ENCODE measurements at regions not wholly inside any gene's neighbourhood (a gene's known extent, or its start where the extent isn't known, plus 50 kb on each side); places are given as distances from the start of the nearest gene placed in this dataset.

- Histone ChIP-seq H3K27me3 (no peaks in the 10 kb centered on the region), H3K36me3 (no peaks in the 10 kb centered on the region), H3K4me3 (no peak overlapping the region), H3K4me1 (no peaks in the 10 kb centered on the region), H3K9me3 (peaks cover 0 to 4% (median 0%) of the 10 kb centered on the region in 4 donors), H3K27ac (no peak overlapping the region)
- TF ChIP-seq POLR2AphosphoS5 (IDR thresholded peaks at IDR 0.05) (no peak), CTCF (IDR thresholded peaks at IDR 0.05) (no peak), POLR2A (IDR thresholded peaks at IDR 0.05) (no peak), EP300 (IDR thresholded peaks at IDR 0.05) (no peak)
- ATAC-seq (ENCODE audit: low FRiP score in 2 of 2) (no peak), DNase-seq (no peak)
- WGBS, 2 donors = 75 to 86% methylated on average over 4 to 5 of the region's 5 CpGs
These were observed 223.5 kb upstream of the ID4 start for GRCh38 chr6:19613678-19614077.

- H3K9me3 ChIP-seq = peaks cover 0 to 4% (median 0%) of the 10 kb centered on the region in 4 donors
- H3K4me3 ChIP-seq = no peak overlapping the region
- ATAC-seq (ENCODE audit: low FRiP score in 2 of 2) (no peak), DNase-seq (no peak)
- H3K27me3 ChIP-seq = no peaks in the 10 kb centered on the region
- TF ChIP-seq POLR2AphosphoS5 (IDR thresholded peaks at IDR 0.05) (no peak), POLR2A (IDR thresholded peaks at IDR 0.05) (no peak), EP300 (IDR thresholded peaks at IDR 0.05) (no peak), CTCF (IDR thresholded peaks at IDR 0.05) (no peak)
- H3K27ac ChIP-seq = no peak overlapping the region
- H3K4me1 ChIP-seq = no peaks in the 10 kb centered on the region
- H3K36me3 ChIP-seq = no peaks in the 10 kb centered on the region
These were observed 221.1 kb upstream of the ID4 start for GRCh38 chr6:19616022-19616421.

- no peak for TF ChIP-seq POLR2A (IDR thresholded peaks at IDR 0.05)
- TF ChIP-seq EP300 (IDR thresholded peaks at IDR 0.05) = no peak
- TF ChIP-seq POLR2AphosphoS5 (IDR thresholded peaks at IDR 0.05) = no peak
- TF ChIP-seq CTCF (IDR thresholded peaks at IDR 0.05) = no peak
- Histone ChIP-seq H3K27ac (no peak overlapping the region), H3K4me3 (no peak overlapping the region), H3K9me3 (no peaks in the 10 kb centered on the region), H3K36me3 (no peaks in the 10 kb centered on the region), H3K4me1 (no peaks in the 10 kb centered on the region), H3K27me3 (no peaks in the 10 kb centered on the region)
- 66 to 74% methylated on average over 5 of the region's 5 CpGs for WGBS, 2 donors
- ATAC-seq (ENCODE audit: low FRiP score in 2 of 2) = no peak
- DNase-seq = no peak
These were observed 204.9 kb upstream of the ID4 start for GRCh38 chr6:19632230-19632629.

GRCh38 chr6:19632786-19633185 lies 204.4 kb upstream of the ID4 start:
- no peaks in the 10 kb centered on the region for H3K4me1 ChIP-seq
- DNase-seq (no peak), ATAC-seq (ENCODE audit: low FRiP score in 2 of 2) (no peak)
- H3K27ac ChIP-seq = no peak overlapping the region
- TF ChIP-seq POLR2A (IDR thresholded peaks at IDR 0.05) (no peak), POLR2AphosphoS5 (IDR thresholded peaks at IDR 0.05) (no peak), EP300 (IDR thresholded peaks at IDR 0.05) (no peak), CTCF (IDR thresholded peaks at IDR 0.05) (no peak)
- no peaks in the 10 kb centered on the region for H3K27me3 ChIP-seq
- H3K9me3 ChIP-seq = no peaks in the 10 kb centered on the region
- WGBS, 2 donors = 66 to 73% methylated on average over 3 of the region's 3 CpGs
- no peaks in the 10 kb centered on the region for H3K36me3 ChIP-seq
- no peak overlapping the region for H3K4me3 ChIP-seq

GRCh38 chr6:19635728-19636127 lies 201.4 kb upstream of the ID4 start:
- no peak for DNase-seq
- H3K36me3 ChIP-seq = no peaks in the 10 kb centered on the region
- H3K27me3 ChIP-seq = no peaks in the 10 kb centered on the region
- WGBS, 2 donors = 93 to 98% methylated on average over 2 of the region's 2 CpGs
- H3K27ac ChIP-seq = no peak overlapping the region
- H3K4me3 ChIP-seq = no peak overlapping the region
- no peaks in the 10 kb centered on the region for H3K4me1 ChIP-seq
- peaks cover 0 to 6% (median 0%) of the 10 kb centered on the region in 4 donors for H3K9me3 ChIP-seq
- ATAC-seq (ENCODE audit: low FRiP score in 2 of 2) = no peak
- TF ChIP-seq POLR2AphosphoS5 (IDR thresholded peaks at IDR 0.05) (no peak), POLR2A (IDR thresholded peaks at IDR 0.05) (no peak), CTCF (IDR thresholded peaks at IDR 0.05) (no peak), EP300 (IDR thresholded peaks at IDR 0.05) (no peak)

All from upper lobe of left lung (tissue), 6 donors.